HG03460 (cell line): ENCODE measurements at regions not wholly inside any gene's neighbourhood (a gene's known extent, or its start where the extent isn't known, plus 50 kb on each side); places are given as distances from the start of the nearest gene placed in this dataset.
"Not testable (repeated sequence)": the region's sequence is repeated elsewhere in the genome, so short reads cannot be mapped to it uniquely, and the experiment has no call there.

Experiments used
- ATAC-seq: cut with Tn5 transposase; IDR thresholded peaks from one replicate; pipeline ENCODE4 v1.9.1; 2021; ENCODE audit not compliant: unreplicated experiment

GRCh38 chr6:167407239-167408064 lies 82.6 kb downstream of the TTLL2 start:
- no peak for ATAC-seq

- ATAC-seq, result no peak
Observed at GRCh38 chr6:167408235-167408869, 83.5 kb downstream of the TTLL2 start.

GRCh38 chr6:167409079-167409478 lies 84.2 kb downstream of the TTLL2 start:
- ATAC-seq, result no peak

GRCh38 chr6:167409694-167410093 lies 84.8 kb downstream of the TTLL2 start:
- ATAC-seq, result no peak

- ATAC-seq, result no peak
Observed at GRCh38 chr6:167410462-167410861, 85.6 kb downstream of the TTLL2 start.

GRCh38 chr6:167412506-167412905 lies 87.6 kb downstream of the TTLL2 start:
- no peak for ATAC-seq

- ATAC-seq, result no peak
Observed at GRCh38 chr6:167415441-167415961, 90.6 kb downstream of the TTLL2 start.

- ATAC-seq, result no peak
Observed at GRCh38 chr6:167416676-167417430, 92.0 kb downstream of the TTLL2 start.

GRCh38 chr6:167420177-167420576 lies 95.3 kb downstream of the TTLL2 start:
- ATAC-seq, result no peak

GRCh38 chr6:167420858-167421766 lies 96.2 kb downstream of the TTLL2 start:
- ATAC-seq, result no peak

- ATAC-seq, result not testable (repeated sequence)
Observed at GRCh38 chr6:167421944-167422343, 97.1 kb downstream of the TTLL2 start.

GRCh38 chr6:167422934-167423333 lies 98.0 kb downstream of the TTLL2 start:
- no peak for ATAC-seq

- ATAC-seq, result no peak
Observed at GRCh38 chr6:167424060-167424673, 99.3 kb downstream of the TTLL2 start.

- ATAC-seq, result no peak
Observed at GRCh38 chr6:167424700-167425099, 99.8 kb downstream of the TTLL2 start.

- no peak for ATAC-seq
Observed at GRCh38 chr6:167426084-167426483, 101.2 kb downstream of the TTLL2 start.

GRCh38 chr6:167426651-167427050 lies 101.8 kb downstream of the TTLL2 start:
- ATAC-seq, result no peak

- ATAC-seq, result no peak
Observed at GRCh38 chr6:167428664-167429333, 103.9 kb downstream of the TTLL2 start.

- ATAC-seq, result no peak
Observed at GRCh38 chr6:167429353-167429752, 104.5 kb downstream of the TTLL2 start.

- ATAC-seq, result no peak
Observed at GRCh38 chr6:167435209-167435728, 110.4 kb downstream of the TTLL2 start.
